ENCODE measurements at regions not wholly inside any gene's neighbourhood (a gene's known extent, or its start where the extent isn't known, plus 50 kb on each side); places are given as distances from the start of the nearest gene placed in this dataset.

- no peak overlapping the region for H3K9ac ChIP-seq (replicated peaks; ENCODE audit: extremely low read depth, insufficient read depth, low read length)
- no peak overlapping the region for H3K4me3 ChIP-seq (replicated peaks in 1 of 3; ENCODE audit: insufficient read depth in 1 of 3, low read depth in 1 of 3, low read length in 3 of 3)
- H3K9me1 ChIP-seq (replicated peaks; ENCODE audit: control insufficient read depth, extremely low read depth, insufficient read depth, low read length) = no peaks in the 10 kb centered on the region
- DNase-seq (ENCODE audit: low read depth, low spot score) (no peak), FAIRE-seq (no peak)
- no peak overlapping the region for H2AFZ ChIP-seq (ENCODE audit: low read depth, low read length)
- intact Hi-C loops (cut with micrococcal nuclease) (no loop called here), dilution Hi-C loops (cut with MboI; ENCODE audit: extremely low pct_ligation_motif_present, low sequenced_read_pairs) (no loop called here)
- no TSS peak for BruUV-seq (replicated peaks)
- H4K20me1 ChIP-seq (replicated peaks; ENCODE audit: control insufficient read depth, extremely low read depth, insufficient read depth, low read length) = no peaks in the 10 kb centered on the region
- no peaks in the 10 kb centered on the region for H3K36me3 ChIP-seq (ENCODE audit: control insufficient read depth in 2 of 2, extremely low read depth in 1 of 2, insufficient read depth in 2 of 2, low read length in 2 of 2)
- POLR2A ChIA-PET = no interaction called here
- H3K4me1 ChIP-seq (ENCODE audit: control insufficient read depth, extremely low read depth, insufficient read depth, low read length) = no peaks in the 10 kb centered on the region
- no peaks in the 10 kb centered on the region for H3K27me3 ChIP-seq (ENCODE audit: control insufficient read depth in 2 of 2, insufficient read depth in 2 of 2, low read length in 2 of 2)
- no peak overlapping the region for H3K27ac ChIP-seq (ENCODE audit: insufficient read depth, low read depth, low read length)
- CTCF ChIA-PET = no interaction called here
- no peaks in the 10 kb centered on the region for H3K9me3 ChIP-seq (replicated peaks; ENCODE audit: control insufficient read depth, insufficient read depth, low read length)
- H3K4me2 ChIP-seq (ENCODE audit: insufficient read depth, low read length) = no peak overlapping the region
- TF ChIP-seq MYC (IDR thresholded peaks at IDR 0.05; ENCODE audit: low read depth, low read length) = no peak
- no peak for TF ChIP-seq JUN (IDR thresholded peaks at IDR 0.05; ENCODE audit: borderline replicate concordance, insufficient read depth, insufficient read length, low read depth)
- no peak for TF ChIP-seq CTCF (IDR thresholded peaks at IDR 0.05; ENCODE audit: extremely low read depth in 1 of 2, insufficient read depth in 1 of 2, low read depth in 1 of 2, low read length in 2 of 2)
- no peak for TF ChIP-seq POLR2AphosphoS5 (IDR thresholded peaks at IDR 0.05; ENCODE audit: insufficient read depth, low read depth, low read length)
- TF ChIP-seq EZH2 (IDR thresholded peaks at IDR 0.05; ENCODE audit: borderline replicate concordance, low read depth, low read length, severe bottlenecking) = no peak
- no peak for TF ChIP-seq MAX (IDR thresholded peaks at IDR 0.05; ENCODE audit: insufficient read depth, insufficient read length)
- no peak for TF ChIP-seq GATA2 (IDR thresholded peaks at IDR 0.05; ENCODE audit: insufficient read depth, insufficient read length, low read depth, low read length)
- TF ChIP-seq FOS (IDR thresholded peaks at IDR 0.05; ENCODE audit: borderline replicate concordance, insufficient read depth, low read length) = no peak
- no peak for TF ChIP-seq POLR2A (IDR thresholded peaks at IDR 0.05; ENCODE audit: low read depth, low read length)
- no peaks in the 10 kb centered on the region for H3K79me2 ChIP-seq (ENCODE audit: control insufficient read depth, insufficient read depth, low read length)
Observed at GRCh38 chr4:185894481-185894880, 82.5 kb upstream of the SORBS2 start.
